ENCODE measurements at regions not wholly inside any gene's neighbourhood (a gene's known extent, or its start where the extent isn't known, plus 50 kb on each side); places are given as distances from the start of the nearest gene placed in this dataset.
"Not testable (repeated sequence)": the region's sequence is repeated elsewhere in the genome, so short reads cannot be mapped to it uniquely, and the experiment has no call there.

- no peak for DNase-seq
Observed at GRCh38 chr12:13337791-13338190, 141.3 kb downstream of the EMP1 start.

- DNase-seq = no peak
Observed at GRCh38 chr12:13336216-13336615, 139.7 kb downstream of the EMP1 start.

GRCh38 chr12:13328535-13328934 is 132.0 kb downstream of the EMP1 start:
- no peak for DNase-seq

GRCh38 chr12:13326076-13326475 is 129.6 kb downstream of the EMP1 start:
- no peak for DNase-seq

GRCh38 chr12:13325037-13325436 is 128.5 kb downstream of the EMP1 start:
- not testable (repeated sequence) for DNase-seq

GRCh38 chr12:13318231-13319015 is 121.9 kb downstream of the EMP1 start:
- no peak for DNase-seq

GRCh38 chr12:13316587-13317246 is 120.2 kb downstream of the EMP1 start:
- no peak for DNase-seq

- no peak for DNase-seq
Observed at GRCh38 chr12:13313886-13314285, 117.4 kb downstream of the EMP1 start.

GRCh38 chr12:13311551-13311950 is 115.0 kb downstream of the EMP1 start:
- DNase-seq = no peak

- no peak for DNase-seq
Observed at GRCh38 chr12:13307143-13307816, 110.8 kb downstream of the EMP1 start.

GRCh38 chr12:13304924-13305323 is 108.4 kb downstream of the EMP1 start:
- DNase-seq = peak; percentile 35

GRCh38 chr12:13299457-13299856 is 102.9 kb downstream of the EMP1 start:
- DNase-seq = no peak

GRCh38 chr12:13293096-13293495 is 96.6 kb downstream of the EMP1 start:
- DNase-seq = peak; percentile 32

- no peak for DNase-seq
Observed at GRCh38 chr12:13289653-13290289, 93.2 kb downstream of the EMP1 start.

- peak; percentile 18 for DNase-seq
Observed at GRCh38 chr12:13288937-13289652, 92.6 kb downstream of the EMP1 start.

GRCh38 chr12:13288501-13288900 is 92.0 kb downstream of the EMP1 start:
- DNase-seq = no peak

GRCh38 chr12:13283867-13284266 is 87.3 kb downstream of the EMP1 start:
- no peak for DNase-seq

GRCh38 chr12:13282861-13283260 is 86.3 kb downstream of the EMP1 start:
- DNase-seq = no peak

- DNase-seq = peak; percentile 93
Observed at GRCh38 chr12:13278249-13278787, 81.8 kb downstream of the EMP1 start.

- peak; percentile 73 for DNase-seq
Observed at GRCh38 chr12:13277293-13277692, 80.8 kb downstream of the EMP1 start.

- DNase-seq = peak; percentile 45
Observed at GRCh38 chr12:13275241-13276085, 78.9 kb downstream of the EMP1 start.

Measured in eye (tissue), 1 donor.